K562 (cell line): ENCODE measurements at regions not wholly inside any gene's neighbourhood (a gene's known extent, or its start where the extent isn't known, plus 50 kb on each side); places are given as distances from the start of the nearest gene placed in this dataset.

ENCODE experiments used
- CTCF ChIP-seq, 3 experiments: IDR thresholded peaks in 2 of 3; conservative IDR thresholded peaks in 1 of 3; 2 replicates each; pipeline ENCODE4 v1.5.1; 2011 to 2012; ENCODE audit warnings: low read length in 3 of 3, mild to moderate bottlenecking in 3 of 3, control low read depth in 2 of 3, improper control_type of control experiment in 1 of 3, inconsistent platforms in 1 of 3, low read depth in 1 of 3, mixed read lengths in 1 of 3, moderate library complexity in 1 of 3; ENCODE audit not compliant: insufficient read depth in 2 of 3
- E2F3 ChIP-seq: fragments of 250-450 bp; sonication (Bioruptor Pico); IDR thresholded peaks from 2 replicates; pipeline ENCODE4 v1.4.0; 2020; ENCODE audit warnings: mild to moderate bottlenecking
- KDM4B ChIP-seq, 2 experiments: fragments of 450-650 bp in 1 of 2; sonication (generic) in 1 of 2; IDR thresholded peaks; 2 replicates each; pipeline ENCODE4 v1.6.1; 2016 to 2017; ENCODE audit warnings: borderline replicate concordance in 2 of 2, antibody characterized with exemption in 1 of 2, low read depth in 1 of 2, mild to moderate bottlenecking in 1 of 2
- NBN ChIP-seq: fragments of 450-650 bp; IDR thresholded peaks from 2 replicates; pipeline ENCODE4 v1.6.1; 2016; ENCODE audit warnings: low read depth, mild to moderate bottlenecking
- POLR2A ChIP-seq: fragments of 450-650 bp; conservative IDR thresholded peaks from 2 replicates; pipeline ENCODE4 v1.6.1; 2016

GRCh38 chr1:100609849-100610248, 71.9 kb downstream of the GPR88 start:
- no peak for TF ChIP-seq POLR2A
- TF ChIP-seq CTCF (IDR thresholded peaks at IDR 0.05 in 2 of 3, conservative IDR thresholded peaks at IDR 0.05 in 1 of 3; ENCODE audit: insufficient read depth in 2 of 3, low read depth in 1 of 3, low read length in 3 of 3): no peak
- TF ChIP-seq E2F3 (CRISPR knock-in tag): no peak
- TF ChIP-seq NBN: no peak
- no peak for TF ChIP-seq KDM4B (IDR thresholded peaks at IDR 0.05; ENCODE audit: borderline replicate concordance in 2 of 2, low read depth in 1 of 2)
